Epithelial cell of proximal tubule (primary cell): ENCODE measurements at regions not wholly inside any gene's neighbourhood (a gene's known extent, or its start where the extent isn't known, plus 50 kb on each side); places are given as distances from the start of the nearest gene placed in this dataset.
A peak's percentile ranks its signal among the peaks of the same experiment; 100 is the strongest.

Source experiments
- DNase-seq: peaks from one replicate; pipeline ENCODE4 v3.0.0-alpha.2; 2011; ENCODE audit warnings: low read depth
- H3K4me3 ChIP-seq: 2 replicates; pipeline ENCODE4 v1.5.1; 2011; ENCODE audit warnings: low read depth, mild to moderate bottlenecking, low read length
- TF ChIP-seq, protein P1 (sequence below): conservative IDR thresholded peaks from 2 replicates; pipeline ENCODE4 v1.5.1; 2012; ENCODE audit warnings: low read depth, mild to moderate bottlenecking, low read length

GRCh38 chr13:48163061-48163460, 68.2 kb upstream of the MED4 start:
- TF ChIP-seq, protein P1, sequence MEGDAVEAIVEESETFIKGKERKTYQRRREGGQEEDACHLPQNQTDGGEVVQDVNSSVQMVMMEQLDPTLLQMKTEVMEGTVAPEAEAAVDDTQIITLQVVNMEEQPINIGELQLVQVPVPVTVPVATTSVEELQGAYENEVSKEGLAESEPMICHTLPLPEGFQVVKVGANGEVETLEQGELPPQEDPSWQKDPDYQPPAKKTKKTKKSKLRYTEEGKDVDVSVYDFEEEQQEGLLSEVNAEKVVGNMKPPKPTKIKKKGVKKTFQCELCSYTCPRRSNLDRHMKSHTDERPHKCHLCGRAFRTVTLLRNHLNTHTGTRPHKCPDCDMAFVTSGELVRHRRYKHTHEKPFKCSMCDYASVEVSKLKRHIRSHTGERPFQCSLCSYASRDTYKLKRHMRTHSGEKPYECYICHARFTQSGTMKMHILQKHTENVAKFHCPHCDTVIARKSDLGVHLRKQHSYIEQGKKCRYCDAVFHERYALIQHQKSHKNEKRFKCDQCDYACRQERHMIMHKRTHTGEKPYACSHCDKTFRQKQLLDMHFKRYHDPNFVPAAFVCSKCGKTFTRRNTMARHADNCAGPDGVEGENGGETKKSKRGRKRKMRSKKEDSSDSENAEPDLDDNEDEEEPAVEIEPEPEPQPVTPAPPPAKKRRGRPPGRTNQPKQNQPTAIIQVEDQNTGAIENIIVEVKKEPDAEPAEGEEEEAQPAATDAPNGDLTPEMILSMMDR = no peak
- DNase-seq = no peak
- H3K4me3 ChIP-seq = no peak overlapping the region

GRCh38 chr13:48162217-48162616, 67.3 kb upstream of the MED4 start:
- H3K4me3 ChIP-seq = no peak overlapping the region
- DNase-seq = no peak
- TF ChIP-seq, protein P1 = no peak

DNA sequence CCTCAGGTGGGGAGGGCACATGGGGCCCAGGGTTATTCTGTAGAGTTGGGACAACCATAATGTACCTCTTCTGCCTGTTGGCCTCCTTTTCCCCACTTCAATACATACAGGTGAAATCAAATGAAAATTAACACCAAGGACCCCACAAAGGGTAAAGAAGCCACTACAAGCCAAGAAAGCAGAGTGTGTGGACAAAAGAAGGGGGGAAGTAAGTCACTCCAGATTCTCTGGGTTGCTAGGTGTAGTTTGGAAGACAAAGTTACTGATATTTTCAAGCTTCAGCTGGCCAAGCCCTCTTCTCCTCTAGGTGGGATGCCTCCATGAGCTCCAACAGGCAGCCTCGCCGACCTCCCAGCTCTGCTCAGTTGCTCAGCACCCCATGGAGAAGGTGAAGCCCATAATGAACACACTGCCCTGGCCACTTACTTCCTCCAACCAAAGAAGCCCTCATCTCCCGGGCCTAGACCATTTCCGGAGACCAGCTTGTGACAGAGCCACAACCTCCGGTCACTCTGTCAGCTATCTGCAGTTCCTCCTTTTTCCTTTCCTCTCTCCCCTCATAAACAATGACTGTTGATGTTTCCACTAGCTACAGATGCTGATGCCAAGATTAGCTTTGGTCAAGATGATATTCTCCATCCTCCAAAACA, 66.8 kb upstream of the MED4 start:
- DNase-seq = no peak
- no peak overlapping the region for H3K4me3 ChIP-seq
- TF ChIP-seq, protein P1 = no peak

DNA sequence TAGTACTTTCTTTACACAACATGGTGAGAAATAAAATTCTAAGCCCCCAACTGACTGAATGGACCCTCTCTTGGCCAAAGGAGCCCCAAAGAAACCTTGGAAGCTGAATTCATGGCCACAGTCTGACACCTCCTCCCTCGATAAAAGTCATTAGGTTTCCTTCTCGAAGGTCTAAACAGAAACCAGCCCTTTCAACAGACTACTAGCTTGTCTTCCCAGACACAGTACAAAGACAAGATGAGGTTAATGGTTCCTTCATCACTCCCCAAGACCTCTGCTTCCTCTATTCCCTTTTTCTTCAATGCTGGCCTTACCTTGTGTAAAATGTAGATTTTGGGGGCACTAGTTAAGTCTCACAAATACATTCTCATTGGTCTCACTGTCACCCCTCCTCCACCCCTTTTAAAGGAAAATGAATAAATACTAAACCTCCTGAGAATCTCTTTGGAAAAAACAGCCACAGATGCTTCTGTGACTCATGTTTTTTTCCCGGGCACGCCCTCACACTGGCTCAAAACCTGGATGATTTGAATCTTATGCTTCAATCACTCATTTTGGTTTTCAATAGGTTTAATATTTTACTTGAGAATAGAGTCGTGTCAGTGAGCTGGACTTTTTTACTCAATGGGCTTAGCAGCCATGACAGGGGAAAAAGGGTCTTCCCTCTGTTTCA, 65.8 kb upstream of the MED4 start:
- H3K4me3 ChIP-seq = no peak overlapping the region
- TF ChIP-seq, protein P1 = no peak
- peak; percentile 58 for DNase-seq

GRCh38 chr13:48159826-48160225, 64.9 kb upstream of the MED4 start:
- DNase-seq = no peak
- TF ChIP-seq, protein P1 = no peak
- H3K4me3 ChIP-seq = no peak overlapping the region

- H3K4me3 ChIP-seq = no peak overlapping the region
- DNase-seq = peak; percentile 50
- TF ChIP-seq, protein P1 = no peak
Measured at GRCh38 chr13:48159401-48159800, 64.5 kb upstream of the MED4 start.

DNA sequence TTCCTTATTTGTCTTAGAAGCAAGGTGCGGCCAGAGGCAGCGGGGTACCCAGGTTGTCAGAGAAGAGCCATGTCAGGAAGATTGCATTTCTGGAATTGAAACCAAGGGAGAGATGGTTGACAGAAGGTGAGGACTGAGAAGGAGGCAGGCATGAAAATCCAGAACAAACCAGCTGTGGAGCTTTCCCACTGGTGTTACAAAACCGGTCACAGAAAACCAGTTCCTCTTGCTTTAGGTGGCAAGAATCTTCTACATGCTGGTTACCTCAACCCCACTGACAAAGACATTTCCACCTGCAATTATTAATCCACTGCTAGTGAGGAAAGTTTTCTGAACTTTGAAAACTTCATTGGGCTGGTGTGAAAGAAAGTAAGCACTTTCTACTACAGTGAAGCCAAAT, 64.0 kb upstream of the MED4 start:
- TF ChIP-seq, protein P1 = no peak
- no peak overlapping the region for H3K4me3 ChIP-seq
- no peak for DNase-seq
